GM23248 (cell line): ENCODE measurements at regions not wholly inside any gene's neighbourhood (a gene's known extent, or its start where the extent isn't known, plus 50 kb on each side); places are given as distances from the start of the nearest gene placed in this dataset.

ENCODE experiments used
- DNase-seq: peaks from one replicate; pipeline ENCODE4 v3.0.0-alpha.2; 2015
- H2AFZ ChIP-seq: fragments of 200-600 bp; sonication (generic); 2 replicates; pipeline ENCODE4 v1.6.1; 2016; ENCODE audit warnings: antibody characterized with exemption
- H3F3A ChIP-seq: fragments of 200-600 bp; sonication (generic); 2 replicates; pipeline ENCODE4 v1.6.1; 2016; ENCODE audit warnings: mild to moderate bottlenecking, antibody characterized with exemption, mixed run types; ENCODE audit not compliant: insufficient read depth
- H3K27ac ChIP-seq: fragments of 200-600 bp; sonication (generic); 2 replicates; pipeline ENCODE4 v1.5.1; 2016; ENCODE audit warnings: mild to moderate bottlenecking
- H3K27me3 ChIP-seq: fragments of 200-600 bp; sonication (generic); replicated peaks from 2 replicates; pipeline ENCODE4 v1.6.1; 2016; ENCODE audit warnings: mild to moderate bottlenecking; ENCODE audit not compliant: insufficient read depth
- H3K36me3 ChIP-seq: fragments of 200-600 bp; sonication (generic); 2 replicates; pipeline ENCODE4 v1.6.1; 2016; ENCODE audit warnings: low read depth, mild to moderate bottlenecking
- H3K4me1 ChIP-seq: fragments of 200-600 bp; sonication (generic); 2 replicates; pipeline ENCODE4 v1.6.1; 2016; ENCODE audit warnings: mild to moderate bottlenecking; ENCODE audit not compliant: insufficient read depth
- H3K4me2 ChIP-seq: fragments of 200-600 bp; sonication (generic); one replicate; pipeline ENCODE4 v1.6.1; 2016; ENCODE audit warnings: mild to moderate bottlenecking; ENCODE audit not compliant: unreplicated experiment
- H3K4me3 ChIP-seq: fragments of 200-600 bp; sonication (generic); 2 replicates; pipeline ENCODE4 v1.5.1; 2016; ENCODE audit warnings: mild to moderate bottlenecking
- H3K79me2 ChIP-seq: fragments of 200-600 bp; sonication (generic); 2 replicates; pipeline ENCODE4 v1.6.1; 2016; ENCODE audit warnings: mild to moderate bottlenecking; ENCODE audit not compliant: insufficient read depth
- H3K9ac ChIP-seq: fragments of 200-600 bp; sonication (generic); 2 replicates; pipeline ENCODE4 v1.6.1; 2016; ENCODE audit warnings: mild to moderate bottlenecking
- H3K9me2 ChIP-seq: fragments of 200-600 bp; sonication (generic); 2 replicates; pipeline ENCODE4 v1.6.1; 2016; ENCODE audit warnings: mixed run types, mild to moderate bottlenecking, moderate library complexity; ENCODE audit not compliant: insufficient read depth
- H3K9me3 ChIP-seq: fragments of 200-600 bp; sonication (generic); one replicate; pipeline ENCODE4 v1.6.1; 2017; ENCODE audit warnings: low read depth
- H4K20me1 ChIP-seq: fragments of 200-600 bp; sonication (generic); 2 replicates; pipeline ENCODE4 v1.6.0; 2016; ENCODE audit not compliant: insufficient read depth
- EZH2 ChIP-seq: fragments of 200-600 bp; sonication (generic); IDR thresholded peaks from 2 replicates; pipeline ENCODE4 v1.6.1; 2018; ENCODE audit warnings: antibody characterized with exemption, mild to moderate bottlenecking; ENCODE audit not compliant: insufficient read depth, poor library complexity, severe bottlenecking
- EZH2phosphoT487 ChIP-seq: fragments of 200-600 bp; sonication (generic); IDR thresholded peaks from 2 replicates; pipeline ENCODE4 v1.6.1; 2018; ENCODE audit warnings: antibody characterized with exemption, moderate library complexity, mild to moderate bottlenecking, low read depth; ENCODE audit not compliant: insufficient read depth
- WGBS, 2 experiments: methylation state at CpG; one replicate each; pipeline ENCODE4 v1.1.6; 2015 to 2017; ENCODE audit warnings: low lambda C conversion rate in 2 of 2, low coverage in 1 of 2; ENCODE audit errors: missing lambda C conversion rate in 2 of 2; 5-methylcytosine and 5-hydroxymethylcytosine counted together
- in situ Hi-C: fragments of 300-500 bp; cut with MboI; formaldehyde crosslinking; loops from 2 replicates; pipeline ENCODE4 v1.15.0; 2020

- H3F3A ChIP-seq: peaks cover 10% of the 10 kb centered on the region
- H3K9me2 ChIP-seq: no peaks in the 10 kb centered on the region
- H3K9ac ChIP-seq: no peak overlapping the region
- no peaks in the 10 kb centered on the region for H3K9me3 ChIP-seq
- 63 to 70% methylated on average over 3 of the region's 3 CpGs for WGBS, 2 experiments
- H2AFZ ChIP-seq: no peak overlapping the region
- H3K79me2 ChIP-seq: no peaks in the 10 kb centered on the region
- H3K27ac ChIP-seq: no peak overlapping the region
- no peaks in the 10 kb centered on the region for H3K27me3 ChIP-seq
- in situ Hi-C loops: no loop called here
- H3K36me3 ChIP-seq: no peaks in the 10 kb centered on the region
- H3K4me3 ChIP-seq: no peak overlapping the region
- H3K4me1 ChIP-seq: peaks cover 15% of the 10 kb centered on the region
- TF ChIP-seq EZH2 (no peak), EZH2phosphoT487 (no peak)
- no peaks in the 10 kb centered on the region for H4K20me1 ChIP-seq
- DNase-seq: no peak
- no peak overlapping the region for H3K4me2 ChIP-seq
These were observed 377.2 kb upstream of the PDE3A start for GRCh38 chr12:19991146-19991545.

- Histone ChIP-seq H3K9me3 (no peaks in the 10 kb centered on the region), H3K27me3 (no peaks in the 10 kb centered on the region), H4K20me1 (no peaks in the 10 kb centered on the region), H3K36me3 (no peaks in the 10 kb centered on the region), H3K4me3 (no peak overlapping the region), H3K27ac (no peak overlapping the region), H3K4me2 (no peak overlapping the region), H3K4me1 (peaks cover 14% of the 10 kb centered on the region), H3K9ac (no peak overlapping the region), H3K79me2 (no peaks in the 10 kb centered on the region), H3K9me2 (no peaks in the 10 kb centered on the region), H3F3A (peaks cover 10% of the 10 kb centered on the region), H2AFZ (no peak overlapping the region)
- WGBS, 2 experiments: 50 to 54% methylated on average over 2 of the region's 2 CpGs
- in situ Hi-C loops: no loop called here
- no peak for DNase-seq
- TF ChIP-seq EZH2 (no peak), EZH2phosphoT487 (no peak)
These were observed 376.0 kb upstream of the PDE3A start for GRCh38 chr12:19992311-19992710.

GRCh38 chr12:19994968-19995367 lies 373.4 kb upstream of the PDE3A start:
- no peaks in the 10 kb centered on the region for H3K27me3 ChIP-seq

GRCh38 chr12:19997656-19998400 lies 370.5 kb upstream of the PDE3A start:
- Histone ChIP-seq H3K4me3 (no peak overlapping the region), H3K4me1 (peaks cover 13% of the 10 kb centered on the region; the same call in 1 of the 2 replicates), H3F3A (no peaks in the 10 kb centered on the region; the same call in 1 of the 2 replicates), H3K4me2 (peak overlapping the region; percentile 7), H2AFZ (no peak overlapping the region), H3K9ac (no peak overlapping the region), H3K9me3 (no peaks in the 10 kb centered on the region), H3K36me3 (no peaks in the 10 kb centered on the region), H3K9me2 (no peaks in the 10 kb centered on the region), H4K20me1 (no peaks in the 10 kb centered on the region), H3K27me3 (no peaks in the 10 kb centered on the region), H3K79me2 (no peaks in the 10 kb centered on the region), H3K27ac (no peak overlapping the region)
- 54 to 69% methylated on average over 3 of the region's 3 CpGs for WGBS, 2 experiments
- DNase-seq: peak; percentile 5
- TF ChIP-seq EZH2phosphoT487: no peak
- TF ChIP-seq EZH2: no peak
- in situ Hi-C loops: no loop called here

More at GRCh38 chr12:19994968-19995367, 373.4 kb upstream of the PDE3A start:
- Histone ChIP-seq H3K9me2 (no peaks in the 10 kb centered on the region), H3K36me3 (no peaks in the 10 kb centered on the region), H3K4me1 (peaks cover 13% of the 10 kb centered on the region; the same call in 1 of the 2 replicates), H3F3A (no peaks in the 10 kb centered on the region; the same call in 1 of the 2 replicates), H2AFZ (no peak overlapping the region), H3K79me2 (no peaks in the 10 kb centered on the region), H3K4me2 (no peak overlapping the region), H3K27ac (no peak overlapping the region), H3K4me3 (no peak overlapping the region), H3K9me3 (no peaks in the 10 kb centered on the region), H4K20me1 (no peaks in the 10 kb centered on the region), H3K9ac (no peak overlapping the region)
- TF ChIP-seq EZH2phosphoT487 (no peak), EZH2 (no peak)
- in situ Hi-C loops: no loop called here
- DNase-seq: peak; percentile 6

- Histone ChIP-seq H3F3A (no peaks in the 10 kb centered on the region; the same call in 1 of the 2 replicates), H3K27ac (no peak overlapping the region), H3K79me2 (no peaks in the 10 kb centered on the region), H3K4me1 (peaks cover 13% of the 10 kb centered on the region; the same call in 1 of the 2 replicates), H3K36me3 (no peaks in the 10 kb centered on the region), H3K4me3 (no peak overlapping the region), H3K9me2 (no peaks in the 10 kb centered on the region), H3K9ac (no peak overlapping the region), H3K4me2 (peak overlapping the region; percentile 7), H3K27me3 (no peaks in the 10 kb centered on the region), H4K20me1 (no peaks in the 10 kb centered on the region), H2AFZ (no peak overlapping the region), H3K9me3 (no peaks in the 10 kb centered on the region)
- no peak for DNase-seq
- TF ChIP-seq EZH2: no peak
- TF ChIP-seq EZH2phosphoT487: no peak
- 78 to 81% methylated on average over 1 of the region's 1 CpG for WGBS, 2 experiments
- in situ Hi-C loops: no loop called here
These were observed 369.9 kb upstream of the PDE3A start for GRCh38 chr12:19998411-19998810.
